Ishikawa (cell line): ENCODE measurements at regions not wholly inside any gene's neighbourhood (a gene's known extent, or its start where the extent isn't known, plus 50 kb on each side); places are given as distances from the start of the nearest gene placed in this dataset.
A peak's percentile ranks its signal among the peaks of the same experiment; 100 is the strongest.

Experiments
- CEBPB ChIP-seq: IDR thresholded peaks from 2 replicates; pipeline ENCODE4 v1.6.1; 2012
- CREB1 ChIP-seq: IDR thresholded peaks from 2 replicates; pipeline ENCODE4 v1.6.1; 2012; ENCODE audit warnings: low read depth
- EGR1 ChIP-seq: IDR thresholded peaks from 2 replicates; pipeline ENCODE4 v1.6.1; 2012
- EP300 ChIP-seq: IDR thresholded peaks from 2 replicates; pipeline ENCODE4 v1.6.1; 2012; ENCODE audit warnings: borderline replicate concordance
- FOXM1 ChIP-seq: IDR thresholded peaks from 2 replicates; pipeline ENCODE4 v1.6.1; 2012; ENCODE audit warnings: low read depth, borderline replicate concordance
- NFIC ChIP-seq: IDR thresholded peaks from 2 replicates; pipeline ENCODE4 v1.6.1; 2012
- RAD21 ChIP-seq: IDR thresholded peaks from 2 replicates; pipeline ENCODE4 v1.6.1; 2012; ENCODE audit warnings: low read depth
- TAF1 ChIP-seq: IDR thresholded peaks from 2 replicates; pipeline ENCODE4 v1.6.1; 2012; ENCODE audit warnings: low read depth, mild to moderate bottlenecking
- TCF12 ChIP-seq: IDR thresholded peaks from 2 replicates; pipeline ENCODE4 v1.6.1; 2012; ENCODE audit warnings: low read depth
- TEAD4 ChIP-seq: IDR thresholded peaks from 2 replicates; pipeline ENCODE4 v1.6.1; 2012
- YY1 ChIP-seq: IDR thresholded peaks from 2 replicates; pipeline ENCODE4 v1.6.1; 2012; ENCODE audit warnings: low read depth
- ZBTB7A ChIP-seq: IDR thresholded peaks from 2 replicates; pipeline ENCODE4 v1.6.1; 2012; ENCODE audit warnings: low read depth
- TF ChIP-seq, protein P1 (sequence below): IDR thresholded peaks from 2 replicates; pipeline ENCODE4 v1.6.1; 2012
- TF ChIP-seq, protein P2 (sequence below): IDR thresholded peaks from 2 replicates; pipeline ENCODE4 v1.6.1; 2012; ENCODE audit warnings: low read depth, mild to moderate bottlenecking
- TF ChIP-seq, protein P3 (sequence below): IDR thresholded peaks from 2 replicates; pipeline ENCODE4 v1.6.1; 2012

DNA sequence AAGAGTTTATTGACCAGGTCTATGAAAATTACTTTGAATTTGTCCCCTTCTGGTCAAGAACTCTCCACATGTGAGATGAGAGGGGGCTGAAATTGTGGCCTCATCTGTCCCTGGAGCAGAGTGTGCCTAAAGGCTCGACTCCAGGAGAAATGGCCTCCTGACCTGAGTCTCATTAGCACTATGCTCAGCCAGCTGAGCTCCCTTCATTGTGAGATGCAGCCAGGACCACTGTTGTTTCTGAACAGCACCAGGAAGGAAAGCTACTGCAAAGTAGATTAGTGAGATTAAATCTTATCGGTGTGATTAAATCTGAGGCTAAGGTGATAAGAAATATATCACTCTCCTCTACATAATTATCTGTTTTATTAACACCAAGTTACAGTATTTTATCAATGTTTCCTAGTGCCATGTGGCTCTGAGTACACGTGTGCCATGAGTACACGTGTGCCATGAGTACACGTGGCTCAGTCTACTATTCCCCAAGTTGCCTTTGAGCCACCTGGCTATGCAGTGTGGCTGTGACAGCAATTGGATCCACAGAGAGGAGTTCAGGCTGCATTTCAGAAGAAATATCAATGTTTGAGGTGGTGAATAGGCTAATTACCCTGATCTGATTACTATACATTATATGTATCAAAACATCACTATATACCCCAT lies 126.9 kb downstream of the IPMK start:
- TF ChIP-seq NFIC, result no peak
- TF ChIP-seq CEBPB, result no peak
- TF ChIP-seq CREB1, result no peak
- no peak for TF ChIP-seq TEAD4
- TF ChIP-seq YY1, result no peak
- no peak for TF ChIP-seq ZBTB7A
- TF ChIP-seq, protein P1, sequence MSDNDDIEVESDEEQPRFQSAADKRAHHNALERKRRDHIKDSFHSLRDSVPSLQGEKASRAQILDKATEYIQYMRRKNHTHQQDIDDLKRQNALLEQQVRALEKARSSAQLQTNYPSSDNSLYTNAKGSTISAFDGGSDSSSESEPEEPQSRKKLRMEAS, result no peak
- no peak for TF ChIP-seq EGR1
- TF ChIP-seq TCF12, result no peak
- no peak for TF ChIP-seq FOXM1

DNA sequence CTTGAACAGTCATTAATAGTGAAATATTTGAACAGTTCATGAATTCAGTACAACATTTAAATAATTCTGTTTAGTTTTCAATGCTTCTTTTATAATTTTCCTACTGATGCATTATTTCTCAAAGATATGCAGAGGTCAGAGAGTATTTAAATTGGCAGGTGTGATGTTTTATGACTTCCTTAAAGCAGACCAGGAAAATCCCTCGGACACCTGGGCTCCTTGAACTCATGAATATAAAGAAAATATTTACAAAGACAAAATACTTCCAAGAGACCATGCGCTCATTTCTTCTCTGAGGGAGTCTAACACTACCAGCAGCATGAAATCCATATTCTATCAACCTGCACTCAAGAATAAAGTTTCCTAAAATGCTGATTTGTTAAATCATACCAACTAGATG lies 127.6 kb downstream of the IPMK start:
- TF ChIP-seq, protein P2, sequence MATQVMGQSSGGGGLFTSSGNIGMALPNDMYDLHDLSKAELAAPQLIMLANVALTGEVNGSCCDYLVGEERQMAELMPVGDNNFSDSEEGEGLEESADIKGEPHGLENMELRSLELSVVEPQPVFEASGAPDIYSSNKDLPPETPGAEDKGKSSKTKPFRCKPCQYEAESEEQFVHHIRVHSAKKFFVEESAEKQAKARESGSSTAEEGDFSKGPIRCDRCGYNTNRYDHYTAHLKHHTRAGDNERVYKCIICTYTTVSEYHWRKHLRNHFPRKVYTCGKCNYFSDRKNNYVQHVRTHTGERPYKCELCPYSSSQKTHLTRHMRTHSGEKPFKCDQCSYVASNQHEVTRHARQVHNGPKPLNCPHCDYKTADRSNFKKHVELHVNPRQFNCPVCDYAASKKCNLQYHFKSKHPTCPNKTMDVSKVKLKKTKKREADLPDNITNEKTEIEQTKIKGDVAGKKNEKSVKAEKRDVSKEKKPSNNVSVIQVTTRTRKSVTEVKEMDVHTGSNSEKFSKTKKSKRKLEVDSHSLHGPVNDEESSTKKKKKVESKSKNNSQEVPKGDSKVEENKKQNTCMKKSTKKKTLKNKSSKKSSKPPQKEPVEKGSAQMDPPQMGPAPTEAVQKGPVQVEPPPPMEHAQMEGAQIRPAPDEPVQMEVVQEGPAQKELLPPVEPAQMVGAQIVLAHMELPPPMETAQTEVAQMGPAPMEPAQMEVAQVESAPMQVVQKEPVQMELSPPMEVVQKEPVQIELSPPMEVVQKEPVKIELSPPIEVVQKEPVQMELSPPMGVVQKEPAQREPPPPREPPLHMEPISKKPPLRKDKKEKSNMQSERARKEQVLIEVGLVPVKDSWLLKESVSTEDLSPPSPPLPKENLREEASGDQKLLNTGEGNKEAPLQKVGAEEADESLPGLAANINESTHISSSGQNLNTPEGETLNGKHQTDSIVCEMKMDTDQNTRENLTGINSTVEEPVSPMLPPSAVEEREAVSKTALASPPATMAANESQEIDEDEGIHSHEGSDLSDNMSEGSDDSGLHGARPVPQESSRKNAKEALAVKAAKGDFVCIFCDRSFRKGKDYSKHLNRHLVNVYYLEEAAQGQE, result no peak
- TF ChIP-seq NFIC (no peak), FOXM1 (no peak), EP300 (no peak), RAD21 (no peak), CREB1 (no peak), CEBPB (no peak), TEAD4 (no peak), YY1 (no peak), TAF1 (no peak), EGR1 (no peak), ZBTB7A (no peak), TCF12 (no peak)
- TF ChIP-seq, protein P3, sequence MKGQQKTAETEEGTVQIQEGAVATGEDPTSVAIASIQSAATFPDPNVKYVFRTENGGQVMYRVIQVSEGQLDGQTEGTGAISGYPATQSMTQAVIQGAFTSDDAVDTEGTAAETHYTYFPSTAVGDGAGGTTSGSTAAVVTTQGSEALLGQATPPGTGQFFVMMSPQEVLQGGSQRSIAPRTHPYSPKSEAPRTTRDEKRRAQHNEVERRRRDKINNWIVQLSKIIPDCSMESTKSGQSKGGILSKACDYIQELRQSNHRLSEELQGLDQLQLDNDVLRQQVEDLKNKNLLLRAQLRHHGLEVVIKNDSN, result no peak
- TF ChIP-seq, protein P1, result no peak

DNA sequence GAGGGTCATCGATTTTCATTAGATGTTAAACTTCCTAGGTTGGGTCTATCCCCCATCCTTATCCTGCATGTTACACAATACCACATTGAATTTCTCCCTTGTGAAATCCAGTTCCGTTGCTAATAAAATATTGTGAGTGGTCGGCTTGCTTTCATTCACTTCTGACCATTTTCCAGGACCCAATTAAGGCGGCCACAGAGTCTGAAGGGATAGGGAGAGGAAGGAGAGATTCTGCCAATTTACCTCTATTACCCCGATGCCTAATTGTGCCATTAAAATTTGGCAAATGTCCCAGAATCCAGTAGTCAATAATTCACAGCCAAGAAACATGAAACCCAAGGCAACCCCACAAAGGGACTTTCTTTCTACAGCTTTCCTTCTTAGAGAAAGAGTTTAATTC lies 129.9 kb downstream of the IPMK start:
- TF ChIP-seq EGR1, result no peak
- no peak for TF ChIP-seq CREB1
- peak; percentile 63; the same call in 1 of the 2 replicates for TF ChIP-seq NFIC
- TF ChIP-seq CEBPB, result peak; percentile 70
- no peak for TF ChIP-seq TCF12

DNA sequence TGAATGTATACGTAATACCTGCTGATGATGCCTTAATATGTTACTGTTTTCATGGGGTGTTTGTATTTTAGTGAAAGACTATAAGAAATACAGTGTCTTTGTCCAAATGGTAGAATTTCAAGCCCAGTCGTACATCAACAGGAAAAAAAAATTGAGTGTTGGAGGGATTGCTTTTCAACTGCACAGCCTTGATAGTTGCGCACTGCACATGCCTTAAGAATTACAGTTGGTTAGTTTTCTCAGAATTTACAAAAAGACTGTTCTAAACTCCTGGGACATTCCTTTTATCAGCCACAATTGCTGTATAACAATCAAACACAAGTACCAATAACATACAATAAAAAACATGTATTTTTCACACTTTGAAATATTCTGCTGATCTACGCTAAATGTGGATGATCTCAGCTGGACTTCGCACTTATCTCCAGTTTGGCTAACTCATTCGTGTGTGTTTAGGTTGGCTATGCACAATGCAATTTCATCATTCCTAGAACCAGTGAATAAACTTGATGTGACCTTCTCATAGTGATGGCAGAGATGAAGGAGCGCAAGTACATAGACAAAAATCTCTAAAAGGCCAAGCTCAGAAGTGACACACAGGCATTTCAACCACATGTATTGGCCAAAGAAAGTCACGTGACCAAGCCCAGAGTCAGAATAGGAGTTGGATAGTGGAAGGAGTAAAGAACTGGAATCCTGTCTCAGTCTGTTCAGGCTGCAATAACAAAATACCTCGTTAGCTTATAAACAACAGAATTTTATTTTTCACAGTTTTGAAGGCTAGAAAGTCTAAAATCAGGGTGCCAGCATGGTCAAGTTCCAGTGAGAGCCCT lies 152.3 kb downstream of the IPMK start:
- TF ChIP-seq TAF1, result no peak
- TF ChIP-seq, protein P3, result 0 out of 2 replicates have a peak, but pooled peaks have one; percentile 30
- TF ChIP-seq, protein P1, result no peak

DNA sequence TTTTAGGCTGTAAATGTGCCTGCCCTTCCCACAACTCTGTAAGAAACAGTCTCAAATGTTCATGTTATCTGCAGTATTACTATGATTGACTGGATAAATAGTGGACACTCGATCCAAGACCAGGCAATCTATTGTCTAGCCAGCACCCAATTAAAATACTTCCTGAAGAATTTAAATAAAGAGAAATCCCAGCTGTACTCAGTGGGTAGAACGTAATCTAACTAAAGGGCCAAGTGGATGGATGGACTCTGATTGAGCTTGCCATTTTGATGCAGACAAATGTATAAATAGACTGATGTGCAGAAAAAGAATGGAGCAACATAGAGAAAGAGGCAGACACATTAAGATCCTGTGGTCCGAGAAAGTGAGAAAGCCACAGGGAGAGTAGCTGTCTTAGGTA lies 158.0 kb downstream of the IPMK start:
- no peak for TF ChIP-seq ZBTB7A
- no peak for TF ChIP-seq YY1
- TF ChIP-seq, protein P2, result no peak
- TF ChIP-seq, protein P1, result no peak
- no peak for TF ChIP-seq RAD21
- no peak for TF ChIP-seq TCF12
- TF ChIP-seq FOXM1, result no peak
- no peak for TF ChIP-seq CREB1
- no peak for TF ChIP-seq TAF1
- TF ChIP-seq CEBPB, result no peak
- TF ChIP-seq EP300, result no peak
- TF ChIP-seq NFIC, result no peak
- no peak for TF ChIP-seq EGR1
